ENCODE measurements at regions not wholly inside any gene's neighbourhood (a gene's known extent, or its start where the extent isn't known, plus 50 kb on each side); places are given as distances from the start of the nearest gene placed in this dataset.

DNA sequence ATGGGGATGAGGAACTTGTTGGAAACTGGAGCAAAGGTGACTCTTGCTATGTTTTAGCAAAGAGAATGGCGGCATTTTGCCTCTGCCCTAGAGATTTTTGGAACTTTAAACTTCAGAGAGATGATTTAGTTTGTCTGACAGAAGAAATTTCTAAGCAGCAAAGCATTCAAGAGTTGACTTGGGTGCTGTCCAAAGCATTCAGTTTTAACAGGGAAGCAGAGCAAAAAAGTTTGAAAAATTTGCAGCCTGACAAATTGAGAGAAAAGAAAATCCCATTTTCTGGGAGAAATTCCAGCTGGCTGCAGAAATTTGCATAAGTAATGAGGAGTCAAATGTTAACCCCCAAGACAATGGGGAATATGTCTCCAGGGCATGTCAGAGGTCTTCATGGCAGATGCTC lies 682.3 kb upstream of the ST8SIA4 start:
- no peaks in the 10 kb centered on the region for H3K4me1 Mint-ChIP-seq
- no peak overlapping the region for H3K4me3 Mint-ChIP-seq
- H3K27ac Mint-ChIP-seq (ENCODE audit: unreplicated experiment): no peak overlapping the region
- peaks cover 3% of the 10 kb centered on the region for H3K9me3 Mint-ChIP-seq
- TF ChIP-seq, protein P1, sequence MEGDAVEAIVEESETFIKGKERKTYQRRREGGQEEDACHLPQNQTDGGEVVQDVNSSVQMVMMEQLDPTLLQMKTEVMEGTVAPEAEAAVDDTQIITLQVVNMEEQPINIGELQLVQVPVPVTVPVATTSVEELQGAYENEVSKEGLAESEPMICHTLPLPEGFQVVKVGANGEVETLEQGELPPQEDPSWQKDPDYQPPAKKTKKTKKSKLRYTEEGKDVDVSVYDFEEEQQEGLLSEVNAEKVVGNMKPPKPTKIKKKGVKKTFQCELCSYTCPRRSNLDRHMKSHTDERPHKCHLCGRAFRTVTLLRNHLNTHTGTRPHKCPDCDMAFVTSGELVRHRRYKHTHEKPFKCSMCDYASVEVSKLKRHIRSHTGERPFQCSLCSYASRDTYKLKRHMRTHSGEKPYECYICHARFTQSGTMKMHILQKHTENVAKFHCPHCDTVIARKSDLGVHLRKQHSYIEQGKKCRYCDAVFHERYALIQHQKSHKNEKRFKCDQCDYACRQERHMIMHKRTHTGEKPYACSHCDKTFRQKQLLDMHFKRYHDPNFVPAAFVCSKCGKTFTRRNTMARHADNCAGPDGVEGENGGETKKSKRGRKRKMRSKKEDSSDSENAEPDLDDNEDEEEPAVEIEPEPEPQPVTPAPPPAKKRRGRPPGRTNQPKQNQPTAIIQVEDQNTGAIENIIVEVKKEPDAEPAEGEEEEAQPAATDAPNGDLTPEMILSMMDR (conservative IDR thresholded peaks at IDR 0.05): no peak
- no peaks in the 10 kb centered on the region for H3K27me3 Mint-ChIP-seq (ENCODE audit: low read depth)
- no peak for DNase-seq (ENCODE audit: low read depth, low spot score)
- no peaks in the 10 kb centered on the region for H3K36me3 Mint-ChIP-seq (ENCODE audit: low read depth)

DNA sequence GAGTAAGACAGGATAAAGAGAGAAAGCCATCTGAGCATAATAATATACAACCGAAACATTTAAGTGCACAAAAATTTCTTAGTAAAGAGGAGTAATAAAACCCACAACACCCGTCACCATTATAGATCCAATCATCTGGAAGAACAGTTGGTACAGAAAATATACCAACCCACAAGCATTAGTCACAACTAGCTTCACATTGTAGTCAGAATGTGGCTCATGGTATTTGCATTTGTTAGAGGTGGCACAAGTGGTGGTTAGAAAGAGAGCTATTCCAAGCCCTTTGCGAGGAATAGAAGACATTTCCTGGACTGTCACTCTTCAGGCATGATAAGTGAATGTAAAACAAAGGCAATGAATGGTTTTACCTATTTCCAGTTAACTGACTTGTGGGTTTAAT lies 677.5 kb upstream of the ST8SIA4 start:
- Mint-ChIP-seq H3K9me3 (no peaks in the 10 kb centered on the region), H3K27ac (ENCODE audit: unreplicated experiment) (no peak overlapping the region), H3K27me3 (ENCODE audit: low read depth) (no peaks in the 10 kb centered on the region), H3K4me3 (no peak overlapping the region), H3K4me1 (no peaks in the 10 kb centered on the region), H3K36me3 (ENCODE audit: low read depth) (no peaks in the 10 kb centered on the region)
- TF ChIP-seq, protein P1 (conservative IDR thresholded peaks at IDR 0.05): no peak
- no peak for DNase-seq (ENCODE audit: low read depth, low spot score)

DNA sequence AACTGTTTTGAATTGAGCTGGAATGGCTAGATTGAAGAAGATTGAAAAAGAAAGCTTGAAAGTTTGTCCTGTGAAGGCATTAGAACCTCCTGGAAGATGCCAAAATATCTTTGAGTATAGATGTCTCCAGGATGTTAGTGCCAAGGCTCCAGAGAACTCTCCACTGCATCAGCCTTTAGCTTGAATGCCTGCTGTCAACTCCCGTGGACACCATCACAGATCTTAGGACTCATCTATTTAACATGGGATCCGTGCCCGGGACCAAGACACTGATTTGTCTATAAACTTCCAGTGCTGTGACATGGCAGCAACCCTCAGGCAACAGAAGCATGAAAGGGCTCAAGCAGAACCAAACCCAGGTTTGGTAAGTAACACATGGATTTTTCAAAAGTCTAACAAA lies 670.9 kb upstream of the ST8SIA4 start:
- Mint-ChIP-seq H3K4me3 (no peak overlapping the region), H3K4me1 (no peaks in the 10 kb centered on the region), H3K27ac (ENCODE audit: unreplicated experiment) (no peak overlapping the region), H3K36me3 (ENCODE audit: low read depth) (no peaks in the 10 kb centered on the region), H3K27me3 (ENCODE audit: low read depth) (no peaks in the 10 kb centered on the region), H3K9me3 (no peaks in the 10 kb centered on the region)
- TF ChIP-seq, protein P1 (conservative IDR thresholded peaks at IDR 0.05): no peak
- DNase-seq (ENCODE audit: low read depth, low spot score): no peak

DNA sequence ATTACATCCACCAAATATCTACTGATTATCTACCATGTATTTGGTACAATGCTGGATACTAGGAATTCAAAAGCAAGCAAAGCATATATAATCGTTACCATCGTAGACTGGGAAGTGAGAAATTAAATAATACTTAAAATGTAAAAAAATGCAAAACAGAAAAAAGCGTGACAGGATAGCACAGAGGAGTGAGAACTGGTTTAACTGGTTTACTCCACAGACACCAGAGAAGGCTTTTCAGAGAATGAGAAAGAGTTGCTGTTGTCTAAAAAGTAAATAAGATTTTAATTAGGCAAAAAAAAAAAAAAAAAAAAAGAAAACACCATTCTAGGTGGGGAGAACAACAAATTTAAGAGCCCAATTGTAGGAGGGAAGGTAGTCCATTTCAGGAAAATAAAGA lies 657.9 kb upstream of the ST8SIA4 start:
- Mint-ChIP-seq H3K36me3 (ENCODE audit: low read depth) (no peaks in the 10 kb centered on the region), H3K9me3 (peaks cover 5% of the 10 kb centered on the region), H3K4me3 (no peak overlapping the region)

DNA sequence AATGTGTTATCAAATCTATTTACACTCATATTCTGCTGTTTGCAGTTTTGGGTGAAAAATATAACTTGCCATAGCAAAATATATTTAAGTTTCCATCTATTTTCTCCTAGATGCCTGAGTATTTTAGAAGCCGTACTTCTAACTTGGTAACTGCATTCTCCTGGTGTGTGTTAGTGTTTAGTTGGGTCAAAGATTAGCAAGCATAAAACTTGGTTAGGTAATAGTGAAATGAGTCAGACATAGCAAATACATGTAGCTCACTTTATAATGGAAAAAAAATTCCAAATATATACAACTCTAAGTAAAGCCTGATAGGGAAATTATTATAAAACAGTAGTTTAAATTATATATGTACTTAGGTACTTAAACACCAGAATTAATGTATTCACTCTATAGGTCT lies 640.7 kb upstream of the ST8SIA4 start:
- H3K4me1 Mint-ChIP-seq: no peaks in the 10 kb centered on the region
- TF ChIP-seq, protein P1 (conservative IDR thresholded peaks at IDR 0.05): no peak
- no peaks in the 10 kb centered on the region for H3K9me3 Mint-ChIP-seq
- no peak overlapping the region for H3K27ac Mint-ChIP-seq (ENCODE audit: unreplicated experiment)
- H3K4me3 Mint-ChIP-seq: no peak overlapping the region
- no peak for DNase-seq (ENCODE audit: low read depth, low spot score)
- H3K36me3 Mint-ChIP-seq (ENCODE audit: low read depth): no peaks in the 10 kb centered on the region
- H3K27me3 Mint-ChIP-seq (ENCODE audit: low read depth): no peaks in the 10 kb centered on the region

More for the DNA sequence above, 657.9 kb upstream of the ST8SIA4 start:
- H3K4me1 Mint-ChIP-seq: no peaks in the 10 kb centered on the region
- TF ChIP-seq, protein P1 (conservative IDR thresholded peaks at IDR 0.05): no peak
- no peak overlapping the region for H3K27ac Mint-ChIP-seq (ENCODE audit: unreplicated experiment)
- H3K27me3 Mint-ChIP-seq (ENCODE audit: low read depth): no peaks in the 10 kb centered on the region
- no peak for DNase-seq (ENCODE audit: low read depth, low spot score)

DNA sequence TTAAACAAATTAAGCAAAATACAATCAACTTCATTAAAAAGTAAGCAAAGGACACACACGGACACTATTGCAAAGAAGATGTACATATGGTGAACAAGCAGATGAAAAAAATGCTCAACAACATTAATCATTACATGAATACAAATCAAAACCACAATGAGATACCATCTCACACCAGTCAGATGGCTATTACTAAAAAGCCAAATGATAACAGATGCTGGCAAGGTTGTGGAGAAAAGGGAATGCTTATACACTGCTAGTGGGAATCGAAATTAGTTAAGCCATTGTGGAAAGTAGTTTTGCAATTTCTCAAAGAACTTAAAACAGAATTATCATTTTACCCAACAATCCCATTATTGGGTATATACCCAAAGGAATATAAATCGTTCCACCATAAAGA lies 636.2 kb upstream of the ST8SIA4 start:
- Mint-ChIP-seq H3K36me3 (ENCODE audit: low read depth) (no peaks in the 10 kb centered on the region), H3K27ac (ENCODE audit: unreplicated experiment) (no peak overlapping the region), H3K4me3 (no peak overlapping the region), H3K4me1 (no peaks in the 10 kb centered on the region), H3K9me3 (peaks cover 3% of the 10 kb centered on the region), H3K27me3 (ENCODE audit: low read depth) (no peaks in the 10 kb centered on the region)
- no peak for DNase-seq (ENCODE audit: low read depth, low spot score)
- TF ChIP-seq, protein P1 (conservative IDR thresholded peaks at IDR 0.05): no peak
